ENCODE measurements at regions not wholly inside any gene's neighbourhood (a gene's known extent, or its start where the extent isn't known, plus 50 kb on each side); places are given as distances from the start of the nearest gene placed in this dataset.

GRCh38 chr16:86220561-86220960 is 289.8 kb upstream of the FOXF1 start:
- H3K4me1 ChIP-seq = no peaks in the 10 kb centered on the region
- H3K36me3 ChIP-seq = no peaks in the 10 kb centered on the region
- H3K4me3 ChIP-seq = no peak overlapping the region
- TF ChIP-seq POLR2A (IDR thresholded peaks at IDR 0.05) = no peak
- no peak for TF ChIP-seq EP300 (IDR thresholded peaks at IDR 0.05)
- no peak for TF ChIP-seq POLR2AphosphoS5 (IDR thresholded peaks at IDR 0.05)
- no peak for TF ChIP-seq CTCF (IDR thresholded peaks at IDR 0.05)
- H3K27me3 ChIP-seq = peaks cover 66% of the 10 kb centered on the region
- no peak overlapping the region for H3K27ac ChIP-seq
- DNase-seq (ENCODE audit: low spot score in 2 of 2) = no peak
- no peaks in the 10 kb centered on the region for H3K9me3 ChIP-seq

DNA sequence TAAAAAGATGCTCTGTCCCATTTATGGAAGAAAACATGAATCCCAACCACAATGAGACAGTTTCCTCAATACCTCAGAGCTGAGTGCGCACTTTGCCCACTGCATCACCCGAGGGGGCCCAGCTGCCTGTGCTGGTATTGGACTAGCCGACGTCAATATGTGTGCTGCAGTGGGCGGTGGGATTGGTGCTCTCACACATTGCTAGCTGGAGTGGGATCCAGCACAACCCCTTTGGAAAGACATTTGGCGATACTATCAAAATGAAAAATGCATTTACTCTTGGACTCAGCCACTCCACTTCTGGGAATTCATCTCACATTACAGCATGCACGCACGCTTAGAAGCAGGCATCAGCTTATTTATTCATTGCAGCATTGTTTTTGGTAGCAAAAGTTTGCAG is 289.2 kb upstream of the FOXF1 start:
- Histone ChIP-seq H3K4me1 (no peaks in the 10 kb centered on the region), H3K27ac (no peak overlapping the region), H3K4me3 (no peak overlapping the region), H3K36me3 (no peaks in the 10 kb centered on the region), H3K27me3 (peaks cover 70% of the 10 kb centered on the region), H3K9me3 (no peaks in the 10 kb centered on the region)
- TF ChIP-seq POLR2AphosphoS5 (IDR thresholded peaks at IDR 0.05) (no peak), CTCF (IDR thresholded peaks at IDR 0.05) (no peak), POLR2A (IDR thresholded peaks at IDR 0.05) (no peak), EP300 (IDR thresholded peaks at IDR 0.05) (no peak)
- DNase-seq (ENCODE audit: low spot score in 2 of 2) = no peak
- WGBS = 81% methylated on average over 7 of the region's 8 CpGs

DNA sequence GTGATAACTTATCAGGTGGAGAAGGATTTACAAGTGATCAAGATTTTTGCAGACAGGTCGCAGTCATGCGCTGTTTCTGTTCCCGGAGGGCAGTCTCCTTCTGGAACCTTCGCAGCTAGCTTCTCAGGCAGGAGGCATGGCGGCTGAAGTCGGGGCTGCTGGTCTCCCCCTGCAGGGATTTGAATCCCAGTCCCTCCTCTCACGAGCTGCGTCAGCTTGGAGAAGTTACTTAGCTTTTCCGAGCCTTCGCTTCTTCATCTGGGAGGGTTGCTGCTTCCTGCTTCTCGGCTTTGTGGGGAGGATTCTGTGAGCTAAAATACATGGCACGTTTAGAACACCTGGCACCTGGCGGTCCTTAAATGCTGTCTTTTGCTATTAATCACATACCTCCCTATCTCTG is 287.8 kb upstream of the FOXF1 start:
- TF ChIP-seq CTCF (IDR thresholded peaks at IDR 0.05) = no peak
- no peak for TF ChIP-seq POLR2AphosphoS5 (IDR thresholded peaks at IDR 0.05)
- no peak for TF ChIP-seq EP300 (IDR thresholded peaks at IDR 0.05)
- no peak for TF ChIP-seq POLR2A (IDR thresholded peaks at IDR 0.05)
- Histone ChIP-seq H3K36me3 (no peaks in the 10 kb centered on the region), H3K27me3 (peaks cover 73% of the 10 kb centered on the region), H3K27ac (no peak overlapping the region), H3K4me1 (no peaks in the 10 kb centered on the region), H3K4me3 (no peak overlapping the region), H3K9me3 (no peaks in the 10 kb centered on the region)
- WGBS = 36% methylated on average over 13 of the region's 13 CpGs
- peak in 1 of 2 donors; percentile 32 for DNase-seq (ENCODE audit: low spot score in 2 of 2)

- Histone ChIP-seq H3K27me3 (peaks cover 74% of the 10 kb centered on the region), H3K9me3 (no peaks in the 10 kb centered on the region), H3K36me3 (no peaks in the 10 kb centered on the region), H3K27ac (no peak overlapping the region), H3K4me3 (no peak overlapping the region), H3K4me1 (no peaks in the 10 kb centered on the region)
- WGBS = 21% methylated on average over 11 of the region's 11 CpGs
- peak in 1 of 2 donors; percentile 18 for DNase-seq (ENCODE audit: low spot score in 2 of 2)
- no peak for TF ChIP-seq POLR2AphosphoS5 (IDR thresholded peaks at IDR 0.05)
- no peak for TF ChIP-seq EP300 (IDR thresholded peaks at IDR 0.05)
- TF ChIP-seq POLR2A (IDR thresholded peaks at IDR 0.05) = no peak
- no peak for TF ChIP-seq CTCF (IDR thresholded peaks at IDR 0.05)
Observed at GRCh38 chr16:86222965-86223551, 287.3 kb upstream of the FOXF1 start.

GRCh38 chr16:86224126-86224525 is 286.2 kb upstream of the FOXF1 start:
- H3K4me1 ChIP-seq = no peaks in the 10 kb centered on the region
- peak in 1 of 2 donors; percentile 48 for DNase-seq (ENCODE audit: low spot score in 2 of 2)
- H3K4me3 ChIP-seq = no peak overlapping the region
- H3K9me3 ChIP-seq = no peaks in the 10 kb centered on the region
- peaks cover 67% of the 10 kb centered on the region for H3K27me3 ChIP-seq
- no peak for TF ChIP-seq POLR2A (IDR thresholded peaks at IDR 0.05)
- no peak for TF ChIP-seq POLR2AphosphoS5 (IDR thresholded peaks at IDR 0.05)
- TF ChIP-seq CTCF (IDR thresholded peaks at IDR 0.05) = no peak
- no peak for TF ChIP-seq EP300 (IDR thresholded peaks at IDR 0.05)
- no peak overlapping the region for H3K27ac ChIP-seq
- no peaks in the 10 kb centered on the region for H3K36me3 ChIP-seq
- 89% methylated on average over 5 of the region's 5 CpGs for WGBS
